SKM-1 treated with dmso at 0.1 percent for 144 hours (cell line): ENCODE measurements at regions not wholly inside any gene's neighbourhood (a gene's known extent, or its start where the extent isn't known, plus 50 kb on each side); places are given as distances from the start of the nearest gene placed in this dataset.
A peak's percentile ranks its signal among the peaks of the same experiment; 100 is the strongest.
"Not testable (repeated sequence)": the region's sequence is repeated elsewhere in the genome, so short reads cannot be mapped to it uniquely, and the experiment has no call there.

Experiments
- DNase-seq: peaks from one replicate; lab custom pipeline; 2025; ENCODE audit not compliant: unreplicated experiment; lab: John Stamatoyannopoulos, UW

GRCh38 chr2:60252581-60253150 lies 300.8 kb downstream of the BCL11A start:
- DNase-seq: no peak

- DNase-seq: no peak
Observed at GRCh38 chr2:60251247-60251646, 302.2 kb downstream of the BCL11A start.

- DNase-seq: no peak
Observed at GRCh38 chr2:60249879-60250278, 303.6 kb downstream of the BCL11A start.

- DNase-seq: no peak
Observed at GRCh38 chr2:60247471-60247870, 306.0 kb downstream of the BCL11A start.

DNA sequence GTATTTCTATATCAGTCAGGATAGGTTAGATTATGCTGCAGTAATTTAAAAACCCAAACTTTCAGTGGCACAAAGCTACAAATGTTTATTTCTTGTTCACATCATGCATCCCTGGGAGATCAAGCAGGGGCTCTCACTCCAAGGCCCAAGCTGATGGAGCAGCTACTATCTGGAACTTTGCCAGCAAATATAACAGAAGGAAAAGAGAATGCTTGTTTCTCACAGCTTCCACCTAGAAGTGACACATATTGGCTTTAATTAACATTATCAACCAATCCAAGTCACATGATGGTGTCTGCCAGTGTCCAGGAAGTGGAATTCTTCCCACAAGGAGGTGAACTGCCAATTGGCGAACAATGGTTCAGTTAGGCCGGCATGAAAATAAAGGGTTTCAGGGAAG lies 306.9 kb downstream of the BCL11A start:
- no peak for DNase-seq

DNA sequence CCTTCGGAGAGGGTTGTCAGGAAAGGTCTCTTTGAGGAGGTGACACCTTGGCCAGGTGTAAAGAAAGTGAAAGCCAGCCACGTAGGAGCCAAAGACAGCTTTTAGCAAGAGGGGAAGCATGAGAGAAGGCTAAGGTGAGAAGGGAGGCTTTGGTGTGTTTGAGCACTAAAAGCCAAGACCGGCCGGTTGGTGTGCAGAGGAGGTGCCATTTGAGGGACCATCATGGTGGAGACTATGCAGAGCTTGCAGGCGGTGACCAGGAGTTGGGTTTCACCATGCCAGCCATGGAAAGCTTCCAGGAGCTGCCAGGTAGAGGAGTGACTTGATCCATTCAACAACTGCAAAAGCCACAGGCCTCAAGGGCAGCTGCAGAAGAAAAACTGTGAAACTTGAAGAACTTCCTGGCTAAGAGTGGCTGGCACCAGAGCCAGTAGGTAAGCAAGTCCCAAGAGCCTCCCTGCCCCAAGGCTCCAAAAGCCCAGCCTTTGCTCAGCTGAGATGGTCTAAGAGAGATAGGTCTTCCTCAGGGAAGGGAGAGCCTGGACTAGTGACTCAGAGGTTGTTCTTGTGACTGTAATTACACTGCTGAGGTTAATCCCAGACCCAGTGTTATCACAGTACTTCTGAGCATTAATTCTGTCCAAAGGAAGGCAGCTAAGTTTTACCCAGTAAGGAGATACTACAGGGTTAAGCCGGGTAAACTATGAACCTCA lies 319.0 kb downstream of the BCL11A start:
- DNase-seq: no peak

DNA sequence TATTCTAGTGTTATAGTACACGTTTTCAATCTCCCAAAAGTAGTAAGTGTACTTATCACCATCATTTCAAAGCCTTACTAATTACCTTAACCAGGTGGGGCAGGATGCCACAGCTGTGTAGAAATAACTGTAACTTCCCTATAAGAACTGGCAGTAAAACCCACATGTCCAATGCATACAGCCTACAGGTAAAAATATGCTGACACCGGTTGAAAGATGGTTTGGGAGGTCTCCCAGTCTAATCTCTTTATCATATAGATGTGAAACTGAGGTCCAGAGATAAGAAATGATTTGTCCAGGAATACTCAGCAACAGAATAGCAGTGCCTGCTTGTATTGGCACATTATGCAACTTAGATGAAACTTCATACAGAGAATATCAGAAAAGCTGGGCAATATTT lies 322.9 kb downstream of the BCL11A start:
- DNase-seq: no peak

- no peak for DNase-seq
Observed at GRCh38 chr2:60230037-60230436, 323.4 kb downstream of the BCL11A start.

DNA sequence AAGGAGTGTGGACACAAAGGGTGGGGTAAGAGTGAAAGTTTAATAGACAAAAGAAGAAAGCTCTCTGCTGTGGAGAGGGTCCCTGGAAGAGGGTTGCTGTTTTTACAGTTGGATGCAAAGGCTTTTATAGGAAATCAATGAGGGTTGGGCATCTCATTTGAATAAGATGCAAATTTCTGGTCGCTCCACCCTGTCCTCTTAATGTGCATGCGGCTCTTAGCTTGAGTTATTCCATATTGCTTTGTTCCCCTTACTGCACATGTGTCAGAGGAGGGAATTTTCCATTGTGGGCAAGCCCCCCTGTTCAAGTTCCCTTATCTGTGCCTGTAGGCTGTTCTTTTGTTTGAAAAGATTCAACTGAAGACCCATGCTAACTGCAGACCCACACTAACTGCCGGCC lies 326.5 kb downstream of the BCL11A start:
- DNase-seq: no peak

- DNase-seq: no peak
Observed at GRCh38 chr2:60226191-60226590, 327.3 kb downstream of the BCL11A start.

DNA sequence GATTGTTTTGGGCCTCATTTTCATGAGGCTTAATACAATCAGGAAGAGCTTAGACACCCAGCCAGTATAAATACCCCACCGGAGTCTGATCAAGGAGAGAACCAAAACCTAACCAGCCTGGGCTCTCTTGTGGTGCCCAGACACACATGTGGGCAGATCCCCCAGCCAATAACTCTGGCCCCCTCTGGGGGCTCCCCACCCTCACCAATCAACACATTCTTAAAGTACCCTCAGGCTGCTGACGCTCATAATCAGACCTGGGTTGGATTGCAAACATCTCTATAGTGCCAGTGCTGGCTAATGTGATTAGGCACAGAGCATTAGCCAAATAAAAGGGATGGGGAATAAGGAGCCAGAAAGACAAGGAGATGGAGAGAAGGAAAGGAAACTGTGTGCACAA lies 329.6 kb downstream of the BCL11A start:
- no peak for DNase-seq

DNA sequence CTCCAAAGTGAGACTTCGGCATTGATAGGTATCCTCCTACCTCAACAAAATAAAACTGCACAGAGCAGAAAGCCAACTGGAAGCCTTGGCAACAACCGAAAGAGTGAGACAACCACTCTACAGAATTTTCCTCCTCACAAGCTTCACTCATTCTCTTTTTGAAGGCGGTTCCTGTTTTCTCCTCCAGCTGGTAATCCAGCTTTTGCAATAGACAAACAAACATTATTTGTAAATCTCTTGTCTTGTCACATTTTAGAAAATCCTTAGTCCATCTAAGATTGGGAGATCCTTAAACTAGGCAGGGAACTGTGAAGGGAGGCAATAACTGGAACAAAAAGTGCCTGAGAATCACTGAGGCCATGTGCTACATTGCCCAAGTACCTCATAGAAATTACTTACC lies 332.4 kb downstream of the BCL11A start:
- no peak for DNase-seq

DNA sequence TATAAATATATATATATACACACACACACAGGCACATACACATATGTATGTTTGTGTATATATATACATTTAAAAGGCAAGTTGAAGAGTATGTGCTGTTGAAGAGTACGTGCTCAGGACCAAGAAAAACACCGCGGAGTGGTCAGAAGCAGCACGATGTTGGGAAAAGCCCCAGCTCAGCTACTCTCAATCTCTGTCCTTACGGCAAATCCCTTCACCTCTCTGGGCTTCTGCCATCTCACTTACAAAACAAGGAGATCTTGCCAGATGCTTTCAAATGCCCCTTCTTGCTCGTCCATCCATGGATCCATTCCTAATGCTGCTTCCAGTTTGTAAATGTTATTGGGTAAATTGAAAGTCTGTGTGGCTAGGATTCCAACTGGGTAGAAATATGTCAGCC lies 333.9 kb downstream of the BCL11A start:
- no peak for DNase-seq

DNA sequence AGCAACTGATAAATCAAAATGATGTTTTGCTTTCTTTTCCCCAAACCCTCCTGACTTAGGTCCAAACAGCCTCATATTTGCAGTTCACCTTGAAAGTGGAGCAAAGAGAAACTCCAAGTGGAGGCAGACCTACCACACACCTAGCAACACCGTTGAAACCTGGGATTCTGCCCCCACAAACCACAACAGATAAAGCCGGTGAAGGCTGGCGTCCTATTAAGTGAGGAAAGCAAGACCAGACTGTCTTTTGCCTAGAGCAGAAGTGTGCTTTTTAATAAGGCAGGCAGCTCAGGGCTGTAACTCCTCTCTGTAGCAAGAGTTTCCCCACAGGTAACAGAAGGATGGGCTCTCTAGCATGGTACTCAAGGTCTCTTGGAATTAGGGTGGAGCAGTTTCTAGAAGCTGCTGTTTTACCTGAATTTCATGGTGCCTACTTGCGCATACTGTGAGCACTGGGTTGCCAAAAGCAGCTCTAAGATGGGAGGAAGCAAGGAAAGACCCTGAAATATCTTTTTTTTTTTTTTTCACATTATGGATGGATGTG lies 336.9 kb downstream of the BCL11A start:
- DNase-seq: no peak

- DNase-seq: no peak
Observed at GRCh38 chr2:60215386-60215901, 338.0 kb downstream of the BCL11A start.

DNA sequence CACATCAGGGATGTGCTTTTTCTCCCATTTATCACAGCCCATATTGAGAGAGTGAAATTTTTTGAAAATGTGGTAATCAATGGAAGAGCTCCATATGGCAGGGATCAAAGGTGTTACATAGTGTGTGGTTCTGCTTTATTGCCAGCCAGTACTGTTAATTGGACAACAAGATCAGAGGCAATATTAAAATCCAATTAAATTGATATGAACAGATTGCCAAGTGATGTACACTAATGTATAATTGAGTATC lies 338.9 kb downstream of the BCL11A start:
- no peak for DNase-seq

GRCh38 chr2:60213865-60214625 lies 339.4 kb downstream of the BCL11A start:
- peak; percentile 13 for DNase-seq

GRCh38 chr2:60212181-60212945 lies 341.1 kb downstream of the BCL11A start:
- no peak for DNase-seq

DNA sequence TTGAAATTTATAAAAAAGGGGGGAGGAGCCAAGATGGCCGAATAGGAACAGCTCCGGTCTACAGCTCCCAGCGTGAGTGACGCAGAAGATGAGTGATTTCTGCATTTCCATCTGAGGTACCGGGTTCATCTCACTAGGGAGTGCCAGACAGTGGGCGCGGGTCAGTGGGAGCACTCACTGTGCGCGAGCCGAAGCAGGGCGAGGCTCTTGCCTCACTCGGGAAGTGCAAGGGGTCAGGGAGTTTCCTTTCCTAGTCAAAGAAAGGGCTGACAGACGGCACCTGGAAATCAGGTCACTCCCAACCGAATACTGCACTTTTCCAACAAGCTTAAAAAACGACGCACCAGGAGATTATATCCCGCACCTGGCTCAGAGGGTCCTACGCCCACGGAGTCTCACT lies 364.4 kb downstream of the BCL11A start:
- DNase-seq: not testable (repeated sequence)

- DNase-seq: no peak
Observed at GRCh38 chr2:60175290-60175689, 378.2 kb downstream of the BCL11A start.

GRCh38 chr2:60174146-60174545 lies 379.3 kb downstream of the BCL11A start:
- no peak for DNase-seq
